Lung (tissue), 11 donors: ENCODE measurements at regions not wholly inside any gene's neighbourhood (a gene's known extent, or its start where the extent isn't known, plus 50 kb on each side); places are given as distances from the start of the nearest gene placed in this dataset.

Experiments
- ATAC-seq: fragments of 200-7000 bp; cut with Tn5 transposase; one replicate; pipeline ENCODE4 v1.9.1; 2020; ENCODE audit warnings: moderate number of reproducible peaks; ENCODE audit not compliant: insufficient read depth, low FRiP score
- DNase-seq, 3 donors: peaks; one replicate each; pipeline ENCODE4 v3.0.0-alpha.2; 2013 to 2017
- H3K27ac ChIP-seq, 2 donors: one replicate each; pipeline ENCODE4 v1.5.1; 2013; ENCODE audit warnings: mild to moderate bottlenecking in 2 of 2, moderate library complexity in 2 of 2, control low read depth in 1 of 2, inconsistent platforms in 1 of 2, low read depth in 1 of 2, low read length in 1 of 2
- H3K27me3 ChIP-seq, 3 donors: one replicate each; pipeline ENCODE4 v1.5.1; 2013; ENCODE audit warnings: low read length in 2 of 3; ENCODE audit not compliant: control insufficient read depth in 3 of 3, insufficient read depth in 3 of 3
- H3K36me3 ChIP-seq, 4 donors: one replicate each; pipeline ENCODE4 v1.5.1; 2013; ENCODE audit warnings: low read length in 4 of 4, mild to moderate bottlenecking in 1 of 4, moderate library complexity in 1 of 4; ENCODE audit not compliant: control insufficient read depth in 4 of 4, insufficient read depth in 4 of 4
- H3K4me1 ChIP-seq, 5 donors: one replicate each; pipeline ENCODE4 v1.5.1; 2013; ENCODE audit warnings: low read length in 5 of 5, mild to moderate bottlenecking in 2 of 5, moderate library complexity in 1 of 5; ENCODE audit not compliant: control insufficient read depth in 5 of 5, insufficient read depth in 5 of 5
- H3K4me3 ChIP-seq: one replicate; pipeline ENCODE4 v1.5.1; 2013; ENCODE audit warnings: mild to moderate bottlenecking, control low read depth, moderate library complexity
- H3K9ac ChIP-seq, 2 donors: one replicate each; pipeline ENCODE4 v1.5.1; 2013; ENCODE audit warnings: low read length in 2 of 2, control low read depth in 1 of 2; ENCODE audit not compliant: insufficient read depth in 1 of 2
- H3K9me3 ChIP-seq, 4 donors: one replicate each; pipeline ENCODE4 v1.5.1; 2013; ENCODE audit warnings: low read length in 3 of 4, mild to moderate bottlenecking in 1 of 4, moderate library complexity in 1 of 4; ENCODE audit not compliant: control insufficient read depth in 4 of 4, insufficient read depth in 3 of 4
- WGBS, 2 donors: extraction: QIAGEN DNeasy Blood & Tissue Kit; methylation state at CpG; one replicate each; pipeline ENCODE4 v1.1.7; 2013; 5-methylcytosine and 5-hydroxymethylcytosine counted together
- TF ChIP-seq, protein P1 (sequence below): IDR thresholded peaks from 2 replicates; pipeline ENCODE4 v1.5.1; 2012; ENCODE audit warnings: mild to moderate bottlenecking; ENCODE audit errors: control extremely low read depth, extremely low read depth
- donor health status: control.
- donor health status: control.
- donor health status: Bipolar disorder and iron deficiency.
- donor health status: healthy.
- donor health status: DM: yes; HTN: yes; CAD: no.

GRCh38 chr6:159102373-159103160 lies 57.8 kb upstream of the TAGAP start:
- no peak for ATAC-seq
- 91 to 92% methylated on average over 5 of the region's 5 CpGs for WGBS, 2 donors
- Histone ChIP-seq H3K4me3 (no peak overlapping the region), H3K27ac (no peak overlapping the region), H3K9ac (no peak overlapping the region), H3K27me3 (no peaks in the 10 kb centered on the region), H3K9me3 (no peaks in the 10 kb centered on the region), H3K4me1 (peaks cover 0 to 7% (median 2%) of the 10 kb centered on the region in 5 donors), H3K36me3 (no peaks in the 10 kb centered on the region)
- DNase-seq = no peak
- TF ChIP-seq, protein P1, sequence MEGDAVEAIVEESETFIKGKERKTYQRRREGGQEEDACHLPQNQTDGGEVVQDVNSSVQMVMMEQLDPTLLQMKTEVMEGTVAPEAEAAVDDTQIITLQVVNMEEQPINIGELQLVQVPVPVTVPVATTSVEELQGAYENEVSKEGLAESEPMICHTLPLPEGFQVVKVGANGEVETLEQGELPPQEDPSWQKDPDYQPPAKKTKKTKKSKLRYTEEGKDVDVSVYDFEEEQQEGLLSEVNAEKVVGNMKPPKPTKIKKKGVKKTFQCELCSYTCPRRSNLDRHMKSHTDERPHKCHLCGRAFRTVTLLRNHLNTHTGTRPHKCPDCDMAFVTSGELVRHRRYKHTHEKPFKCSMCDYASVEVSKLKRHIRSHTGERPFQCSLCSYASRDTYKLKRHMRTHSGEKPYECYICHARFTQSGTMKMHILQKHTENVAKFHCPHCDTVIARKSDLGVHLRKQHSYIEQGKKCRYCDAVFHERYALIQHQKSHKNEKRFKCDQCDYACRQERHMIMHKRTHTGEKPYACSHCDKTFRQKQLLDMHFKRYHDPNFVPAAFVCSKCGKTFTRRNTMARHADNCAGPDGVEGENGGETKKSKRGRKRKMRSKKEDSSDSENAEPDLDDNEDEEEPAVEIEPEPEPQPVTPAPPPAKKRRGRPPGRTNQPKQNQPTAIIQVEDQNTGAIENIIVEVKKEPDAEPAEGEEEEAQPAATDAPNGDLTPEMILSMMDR = no peak

DNA sequence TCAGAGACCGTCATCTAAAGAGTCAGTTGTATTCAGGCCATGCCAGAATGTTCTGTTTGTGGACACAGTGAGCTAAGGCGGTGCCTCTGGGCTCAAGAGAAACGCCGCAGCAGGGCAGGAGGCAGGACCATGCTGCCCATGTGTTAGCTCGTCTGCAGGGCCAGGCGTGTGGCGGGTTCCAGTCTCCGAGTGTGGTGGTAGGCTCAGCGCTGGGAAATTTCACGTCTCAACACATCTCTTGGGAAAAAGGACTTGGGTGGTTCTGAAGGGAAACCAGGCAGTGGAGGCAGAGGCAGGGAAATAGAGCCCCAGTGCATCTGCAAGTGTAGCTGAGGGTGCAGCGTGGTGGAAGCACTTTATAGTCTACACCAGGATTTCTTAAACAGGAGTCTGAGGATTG lies 56.9 kb upstream of the TAGAP start:
- DNase-seq (no peak), ATAC-seq (no peak)
- H3K36me3 ChIP-seq = no peaks in the 10 kb centered on the region
- no peak overlapping the region for H3K9ac ChIP-seq
- H3K9me3 ChIP-seq = no peaks in the 10 kb centered on the region
- no peak overlapping the region for H3K4me3 ChIP-seq
- no peak overlapping the region for H3K27ac ChIP-seq
- WGBS, 2 donors = 91 to 92% methylated on average over 11 of the region's 11 CpGs
- peaks cover 0 to 7% (median 0%) of the 10 kb centered on the region in 5 donors for H3K4me1 ChIP-seq
- TF ChIP-seq, protein P1 = no peak
- no peaks in the 10 kb centered on the region for H3K27me3 ChIP-seq

GRCh38 chr6:159100395-159101182 lies 55.8 kb upstream of the TAGAP start:
- Histone ChIP-seq H3K27ac (no peak overlapping the region), H3K4me3 (no peak overlapping the region), H3K36me3 (no peaks in the 10 kb centered on the region), H3K27me3 (no peaks in the 10 kb centered on the region), H3K4me1 (peaks cover 0 to 7% (median 0%) of the 10 kb centered on the region in 5 donors), H3K9me3 (peaks cover 0 to 1% (median 0%) of the 10 kb centered on the region in 4 donors), H3K9ac (no peak overlapping the region)
- DNase-seq (no peak), ATAC-seq (no peak)
- TF ChIP-seq, protein P1 = no peak
- WGBS, 2 donors = 85 to 86% methylated on average over 15 of the region's 15 CpGs
